GM19240 (cell line): ENCODE measurements at regions not wholly inside any gene's neighbourhood (a gene's known extent, or its start where the extent isn't known, plus 50 kb on each side); places are given as distances from the start of the nearest gene placed in this dataset.

Source experiments
- DNase-seq: peaks from one replicate; pipeline ENCODE4 v3.0.0; 2011; ENCODE audit warnings: low spot score; ENCODE audit not compliant: insufficient read length

DNA sequence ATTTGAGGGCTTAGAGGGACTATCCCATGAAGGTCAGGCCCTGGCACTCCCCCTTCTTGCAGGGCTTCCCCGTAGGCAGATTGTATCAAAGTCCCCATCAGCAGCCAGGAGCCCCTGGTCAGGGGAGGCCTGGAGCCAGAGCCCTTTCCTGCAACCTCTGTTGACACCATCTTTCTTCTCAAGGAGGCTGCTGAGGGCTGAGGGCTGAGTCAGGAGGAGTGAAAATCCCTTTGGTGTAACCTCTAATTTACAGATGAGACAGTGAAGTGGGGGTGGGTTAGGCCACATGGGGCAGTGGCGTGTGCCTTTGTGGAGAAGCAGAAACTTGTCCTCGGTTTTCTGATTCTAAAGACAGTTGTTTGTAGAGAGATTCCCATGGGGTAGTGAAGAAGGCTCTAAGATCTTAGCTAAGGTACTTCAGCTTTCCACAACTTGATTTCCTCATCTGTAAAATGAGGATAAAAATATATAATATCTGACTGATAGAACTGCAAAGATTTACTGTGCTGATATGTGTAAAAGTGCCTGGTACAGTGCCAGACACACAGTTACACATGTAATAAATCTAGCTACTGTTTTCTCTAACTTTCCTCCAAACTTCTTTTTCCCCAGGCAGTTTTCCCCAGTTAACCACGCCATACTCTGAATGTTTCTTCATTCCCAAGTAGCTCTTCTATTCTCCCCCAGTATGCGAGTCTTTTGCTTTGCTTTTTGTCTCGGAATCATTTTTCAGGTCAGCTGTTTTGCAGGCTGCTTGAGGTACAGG is 249.4 kb upstream of the TPM1 start:
- DNase-seq = no peak

DNA sequence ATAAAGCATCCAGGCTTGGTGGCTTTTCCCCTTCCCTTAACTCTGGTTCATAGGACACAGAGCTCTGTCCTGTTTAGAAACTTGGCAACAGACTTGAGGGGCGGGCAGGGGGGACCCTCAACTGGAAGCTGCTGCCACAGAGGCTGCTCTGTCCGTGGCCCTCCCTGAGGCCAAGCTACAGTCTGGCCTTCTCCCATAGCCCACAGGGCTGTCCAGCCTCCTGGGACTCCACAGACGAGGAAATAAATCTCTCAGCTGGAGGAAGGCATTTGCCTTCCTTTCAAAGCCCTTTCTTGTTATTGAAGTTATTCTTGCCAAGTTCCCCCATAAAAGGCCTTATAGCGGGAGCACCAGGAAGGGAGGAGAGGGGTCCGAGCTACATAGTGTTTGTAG is 248.8 kb upstream of the TPM1 start:
- no peak for DNase-seq

DNA sequence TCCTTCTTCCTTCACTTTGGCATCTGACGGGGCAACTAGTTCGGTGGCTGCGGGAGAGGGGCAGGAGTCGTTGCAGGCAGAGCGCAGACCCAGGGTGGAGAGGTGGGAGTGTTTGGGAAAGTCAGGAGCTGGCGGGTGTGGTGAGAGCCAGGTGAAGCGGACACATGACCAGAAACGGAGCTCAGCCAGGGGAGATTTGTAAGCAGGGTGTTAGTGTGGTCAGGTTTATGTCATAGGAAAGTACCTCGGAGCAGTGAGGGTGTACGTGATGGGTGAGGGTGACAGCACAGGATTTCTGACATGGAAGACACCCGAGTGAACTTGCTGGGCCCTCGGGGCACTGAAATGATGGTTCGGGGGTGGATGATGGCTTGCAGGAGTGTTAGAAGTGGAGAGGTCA is 247.4 kb upstream of the TPM1 start:
- DNase-seq = no peak

DNA sequence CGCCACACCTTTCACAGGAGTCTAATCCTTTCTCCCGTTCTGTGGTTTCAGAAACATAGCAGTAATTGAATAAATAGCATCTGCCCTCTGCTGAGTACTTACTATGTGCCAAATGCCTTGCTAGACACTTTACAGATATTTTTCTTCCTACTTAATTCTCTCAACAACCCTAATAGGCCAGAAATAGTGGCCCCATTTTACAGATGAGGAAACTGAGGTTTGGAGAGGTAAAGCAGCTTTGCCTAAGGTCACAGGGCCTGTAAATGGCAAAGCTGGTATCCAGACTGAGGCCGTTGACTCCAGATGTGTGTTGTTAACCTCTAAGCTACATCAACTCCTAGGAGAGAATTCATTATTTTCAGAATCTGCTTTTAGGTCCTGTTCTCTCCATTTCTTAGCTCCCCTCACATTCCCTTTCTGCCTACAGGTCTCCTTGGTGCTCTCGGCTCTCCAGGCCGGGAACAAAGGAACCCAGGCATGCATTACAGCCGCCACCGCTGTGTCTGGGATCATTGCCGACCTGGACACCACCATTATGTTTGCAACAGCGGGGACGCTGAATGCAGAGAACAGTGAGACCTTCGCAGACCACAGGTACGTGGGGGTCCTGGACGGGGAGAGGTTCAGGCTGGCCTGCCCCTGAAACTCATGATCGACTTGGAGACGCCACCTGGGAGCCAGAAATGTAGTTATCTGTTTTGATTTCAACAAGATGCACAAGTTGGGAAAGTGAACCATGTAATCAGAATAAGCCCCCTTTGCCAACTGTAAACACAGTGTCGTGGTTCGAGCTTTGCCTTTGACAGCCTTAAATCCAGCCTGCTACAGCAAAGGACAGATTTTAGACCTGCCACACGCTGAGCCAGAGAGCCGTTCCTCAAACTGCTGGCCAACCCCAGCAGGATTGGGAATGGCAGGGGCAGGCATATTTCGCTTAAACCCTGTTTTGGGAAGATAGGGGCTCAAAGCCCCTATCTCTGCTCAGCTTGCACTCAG is 246.5 kb upstream of the TPM1 start:
- no peak for DNase-seq

DNA sequence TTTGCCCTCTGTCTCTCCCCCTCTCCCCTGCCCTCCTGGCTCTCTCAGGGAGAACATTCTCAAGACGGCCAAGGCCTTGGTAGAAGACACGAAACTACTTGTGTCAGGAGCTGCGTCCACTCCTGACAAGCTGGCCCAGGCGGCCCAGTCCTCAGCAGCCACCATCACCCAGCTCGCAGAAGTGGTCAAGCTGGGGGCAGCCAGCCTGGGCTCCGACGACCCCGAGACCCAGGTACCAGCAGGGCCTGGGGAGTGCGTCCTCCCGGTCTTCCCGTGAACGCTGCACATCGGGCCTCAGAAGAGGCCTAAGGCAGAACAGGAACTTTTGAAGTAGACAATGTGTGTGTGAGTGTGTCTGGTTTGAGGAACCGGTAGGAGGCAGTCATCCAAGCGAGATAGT is 245.4 kb upstream of the TPM1 start:
- no peak for DNase-seq

DNA sequence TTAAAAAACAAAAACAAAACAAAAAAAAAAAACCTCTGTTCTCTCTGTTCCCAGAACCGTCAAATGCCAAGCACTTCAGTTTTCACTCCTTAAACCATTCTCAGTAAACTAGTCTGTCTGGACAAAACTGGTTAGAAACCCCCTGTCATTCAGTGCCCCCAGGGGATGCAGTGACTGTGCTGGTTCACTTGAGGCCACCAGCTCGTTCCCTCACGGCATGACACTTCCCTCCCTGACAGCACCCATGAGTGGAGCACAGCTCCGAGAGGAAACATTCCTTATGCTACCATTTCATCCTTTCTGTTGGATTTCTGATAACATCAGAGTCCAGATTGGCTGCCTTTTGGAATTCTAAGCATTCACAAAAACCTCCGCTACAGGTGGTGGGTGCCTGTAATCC is 244.0 kb upstream of the TPM1 start:
- no peak for DNase-seq

DNA sequence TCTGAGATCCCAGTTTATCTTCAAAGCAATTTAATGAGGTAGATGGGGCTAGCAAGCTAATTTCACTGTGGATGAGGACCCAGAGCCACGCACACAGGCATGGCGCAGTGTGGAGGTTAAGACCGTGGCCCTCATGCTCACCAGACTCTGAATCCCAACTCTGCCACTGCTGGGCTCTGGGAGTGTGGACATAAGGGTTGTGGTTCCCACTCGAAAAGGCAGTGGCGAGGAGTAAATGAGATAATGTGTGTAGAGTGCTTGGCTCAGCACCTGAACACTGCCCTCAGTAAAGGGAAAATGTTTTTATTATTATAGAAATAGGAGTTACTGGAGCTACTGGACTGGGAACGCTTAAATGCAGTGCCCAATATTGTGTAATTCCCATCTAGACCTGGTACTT is 243.5 kb upstream of the TPM1 start:
- DNase-seq = no peak

DNA sequence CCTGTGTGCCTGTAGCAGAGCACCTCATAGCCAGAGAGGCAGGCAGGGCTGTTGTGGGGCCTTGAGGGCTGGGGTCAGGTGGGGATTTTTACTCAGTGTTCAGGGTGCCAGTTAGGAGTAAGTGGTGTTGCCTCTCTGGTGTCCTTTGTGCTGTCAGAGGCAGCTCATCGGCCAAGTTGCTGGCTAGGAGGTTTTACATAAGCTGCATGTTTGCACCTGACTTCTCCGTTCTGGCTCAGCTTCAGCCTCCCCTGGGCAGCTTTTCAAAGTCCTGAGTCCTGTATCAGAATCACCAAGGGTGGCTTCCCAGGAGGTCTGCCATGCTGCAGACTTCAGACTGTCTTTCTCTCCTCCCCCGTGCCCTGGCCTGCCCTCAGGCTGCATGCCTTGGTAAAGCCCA is 242.6 kb upstream of the TPM1 start:
- DNase-seq = no peak

DNA sequence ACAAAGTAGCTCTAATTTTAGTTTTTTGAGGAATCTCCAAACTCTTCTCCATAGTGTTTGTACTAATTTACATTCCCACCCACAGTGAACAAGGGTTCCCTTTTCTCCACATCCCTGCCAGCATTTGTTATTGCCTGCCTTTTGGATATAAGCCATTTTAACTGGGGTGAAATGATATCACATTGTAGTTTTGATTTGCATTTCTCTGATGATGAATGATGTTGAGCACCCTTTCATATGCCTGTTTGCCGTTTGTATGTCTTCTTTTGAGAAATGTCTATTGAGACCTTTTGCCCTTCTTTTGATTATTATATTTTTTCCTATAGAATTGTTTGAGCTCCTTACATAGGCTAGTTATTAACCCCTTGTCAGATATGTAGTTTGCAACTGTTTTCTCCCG is 239.9 kb upstream of the TPM1 start:
- DNase-seq = no peak

DNA sequence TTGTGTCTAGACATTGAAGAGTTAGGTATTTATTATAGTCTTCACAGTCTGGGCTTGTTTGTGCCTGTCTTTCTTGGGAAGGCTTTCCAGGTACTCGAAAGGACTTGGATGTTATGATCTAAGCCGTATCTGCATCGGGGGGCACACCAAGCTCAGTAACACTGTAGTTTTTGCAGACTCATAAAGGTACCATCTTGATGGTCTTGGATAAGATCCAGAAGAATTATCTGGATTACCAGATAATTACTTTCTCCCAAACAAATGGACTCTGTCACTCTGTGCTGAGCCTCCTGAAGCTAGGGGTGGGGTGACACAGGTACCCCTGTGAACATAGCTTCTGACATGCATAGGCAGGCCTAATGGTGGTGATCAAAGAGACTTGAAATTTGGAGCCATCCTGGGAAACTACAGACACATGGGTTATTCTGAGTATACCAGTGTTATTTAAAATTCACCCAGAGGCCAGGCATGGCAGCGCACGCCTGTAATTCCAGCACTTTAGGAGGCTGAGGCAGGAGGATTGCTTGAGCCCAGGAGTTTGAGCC is 238.6 kb upstream of the TPM1 start:
- DNase-seq = no peak

DNA sequence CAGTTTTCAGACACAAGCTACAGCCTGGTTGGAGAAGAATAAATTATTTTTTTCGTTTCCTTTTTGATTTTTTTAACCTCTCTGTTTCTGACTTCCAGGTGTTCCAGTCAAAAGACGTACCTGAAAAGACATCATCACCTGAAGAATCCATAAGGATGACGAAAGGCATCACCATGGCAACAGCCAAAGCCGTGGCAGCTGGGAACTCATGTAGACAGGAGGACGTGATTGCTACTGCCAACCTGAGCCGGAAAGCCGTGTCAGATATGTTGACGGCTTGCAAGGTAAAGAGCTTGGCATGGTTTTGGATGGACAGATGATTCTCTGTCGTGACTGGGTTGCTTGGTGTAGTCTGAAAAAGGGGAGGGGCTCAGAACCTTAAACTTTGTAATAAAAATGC is 237.0 kb upstream of the TPM1 start:
- no peak for DNase-seq

DNA sequence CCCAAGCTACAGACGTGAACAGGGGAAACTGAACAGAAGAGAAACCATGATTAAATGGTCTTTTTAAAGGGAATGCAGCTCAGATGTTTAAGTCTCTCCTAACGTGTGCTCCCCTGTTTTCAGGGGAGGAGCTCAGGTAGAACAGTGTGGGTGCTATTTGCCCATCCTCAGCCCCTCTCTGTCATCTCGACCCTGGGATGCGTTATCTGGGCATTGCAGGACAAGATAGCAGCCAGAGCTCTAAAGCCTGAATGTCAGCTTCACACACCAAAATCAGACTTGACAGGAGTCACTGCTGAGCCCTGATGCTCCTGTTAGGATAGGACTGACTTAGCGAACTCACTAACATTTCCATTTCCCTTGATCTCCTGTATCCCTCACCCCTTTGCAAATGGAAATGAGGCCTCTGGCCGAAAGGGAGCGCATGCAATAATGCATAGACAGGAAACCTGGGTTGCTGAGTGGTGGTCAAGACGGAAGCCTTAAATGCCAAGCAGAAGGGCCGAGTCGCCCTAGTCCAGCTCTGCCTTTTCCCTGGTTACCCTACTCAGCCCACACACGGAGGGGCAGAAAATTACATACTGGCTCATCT is 234.9 kb upstream of the TPM1 start:
- DNase-seq = no peak

DNA sequence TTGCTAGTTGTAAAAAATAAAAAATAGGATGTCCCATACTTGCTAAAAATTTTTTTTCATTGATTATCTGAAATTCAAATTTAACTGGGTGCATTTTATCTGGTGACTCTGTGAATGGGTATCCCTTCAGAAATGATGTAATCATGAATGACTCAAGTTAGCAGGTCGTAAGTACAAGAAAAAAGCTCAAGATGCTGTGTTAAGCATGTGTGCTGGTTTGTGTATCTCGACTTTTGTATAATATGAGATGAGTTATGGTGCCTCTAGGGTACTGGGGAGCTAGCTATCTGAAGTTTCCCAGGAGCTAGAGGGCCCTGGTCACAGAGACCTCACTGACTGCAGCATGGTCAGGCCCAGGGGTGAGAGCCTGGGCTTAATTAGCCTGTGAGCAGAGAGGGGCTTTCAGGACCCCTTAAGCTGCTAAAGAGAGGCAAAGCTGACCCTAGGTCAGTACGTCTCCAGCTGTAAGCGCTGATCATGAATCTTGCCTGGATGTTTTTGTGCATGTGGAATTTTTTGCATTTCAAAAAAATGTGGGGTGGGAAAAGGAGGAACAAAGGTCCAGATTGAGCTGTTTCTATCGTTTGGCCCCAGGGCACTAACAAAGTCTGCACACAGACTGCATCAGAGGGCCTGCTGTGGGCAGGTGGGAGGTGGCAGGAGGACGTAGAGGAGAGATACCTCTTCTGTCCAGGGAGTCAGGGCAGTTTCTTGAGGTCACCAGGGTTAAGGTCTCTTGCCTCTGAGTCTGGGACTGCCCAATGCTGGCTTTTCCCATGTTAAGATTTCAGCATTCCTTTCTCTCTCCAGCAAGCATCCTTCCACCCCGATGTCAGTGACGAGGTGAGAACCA is 233.2 kb upstream of the TPM1 start:
- DNase-seq = no peak

DNA sequence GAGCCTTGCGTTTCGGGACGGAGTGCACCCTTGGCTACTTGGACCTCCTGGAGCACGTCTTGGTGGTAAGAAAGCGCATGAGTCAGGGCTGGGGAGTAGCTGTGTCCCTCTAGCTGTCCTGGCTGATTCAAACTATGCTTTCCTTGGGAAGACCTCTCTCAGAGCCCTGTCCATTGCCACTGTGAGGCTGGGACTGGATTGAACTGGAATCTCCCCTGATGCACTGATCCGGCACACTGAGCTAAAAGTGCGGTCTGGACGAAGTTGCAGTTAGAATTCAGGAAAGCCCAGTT is 232.6 kb upstream of the TPM1 start:
- no peak for DNase-seq

DNA sequence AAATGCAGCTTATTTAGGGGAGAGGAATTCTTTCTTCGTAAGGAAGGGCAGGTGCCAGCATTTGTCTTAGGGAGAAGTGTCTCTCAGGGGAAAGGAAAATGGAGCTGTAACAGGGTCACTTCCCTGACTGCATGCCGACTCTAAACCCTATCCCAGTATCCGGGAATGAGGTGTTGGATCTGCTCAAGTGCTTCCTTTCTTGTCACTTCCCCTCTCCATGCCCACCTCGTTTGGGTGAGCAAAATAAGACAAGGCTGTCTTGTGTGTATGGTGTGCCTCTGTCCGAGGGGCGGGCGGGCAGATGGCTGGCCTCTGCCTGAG is 230.1 kb upstream of the TPM1 start:
- DNase-seq = no peak

DNA sequence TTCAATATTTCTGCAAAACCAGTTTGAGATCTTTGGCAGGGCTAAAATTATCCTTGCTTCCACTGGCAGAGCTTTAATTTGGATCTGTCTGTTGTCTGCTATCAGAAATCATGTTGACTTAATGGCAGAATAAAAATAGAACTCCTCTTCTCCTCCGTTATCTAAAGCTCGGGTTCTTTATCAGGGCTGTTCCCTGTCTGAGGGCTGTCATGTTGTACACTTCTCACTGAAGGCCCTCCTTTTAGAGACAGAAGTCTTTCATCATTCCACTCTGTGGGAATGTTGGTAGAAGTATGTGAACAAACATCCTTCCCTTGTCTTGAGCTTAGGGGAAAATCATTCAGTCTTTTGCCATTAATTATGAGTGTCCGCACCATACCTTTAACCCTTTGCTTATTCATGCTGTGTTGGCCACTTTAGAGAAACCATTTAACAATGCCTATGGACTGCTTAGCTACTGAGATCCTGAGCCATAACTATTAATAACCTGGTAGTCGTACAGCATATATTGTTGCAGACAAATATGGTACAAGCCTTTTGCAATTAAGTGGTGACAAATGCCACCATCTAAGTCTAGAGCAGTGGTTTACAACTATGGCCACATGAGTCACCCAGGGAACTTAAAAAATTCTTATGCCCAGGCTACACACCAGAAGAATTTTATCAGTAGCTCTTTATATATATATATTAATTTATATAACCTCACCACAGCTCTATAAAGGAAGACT is 226.0 kb upstream of the TPM1 start:
- no peak for DNase-seq

DNA sequence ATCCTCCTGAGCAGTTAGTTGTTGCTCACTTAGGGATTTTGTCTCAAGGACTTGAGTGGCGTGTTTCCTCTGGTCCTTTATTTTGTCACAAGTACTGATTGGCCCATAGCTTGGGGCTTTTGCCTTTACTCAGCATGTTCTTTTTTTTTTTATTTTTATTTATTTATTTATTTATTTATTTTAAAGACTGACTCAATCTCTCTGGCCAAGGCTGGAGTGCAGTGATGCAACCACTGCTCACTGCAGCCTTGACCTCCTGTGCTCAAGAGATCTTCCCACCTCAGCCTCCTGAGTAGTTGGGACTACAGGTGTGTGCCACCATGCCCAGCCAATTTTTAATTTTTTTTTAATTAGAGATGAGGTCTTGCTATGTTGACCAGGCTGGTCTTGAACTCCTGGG is 223.9 kb upstream of the TPM1 start:
- DNase-seq = no peak

DNA sequence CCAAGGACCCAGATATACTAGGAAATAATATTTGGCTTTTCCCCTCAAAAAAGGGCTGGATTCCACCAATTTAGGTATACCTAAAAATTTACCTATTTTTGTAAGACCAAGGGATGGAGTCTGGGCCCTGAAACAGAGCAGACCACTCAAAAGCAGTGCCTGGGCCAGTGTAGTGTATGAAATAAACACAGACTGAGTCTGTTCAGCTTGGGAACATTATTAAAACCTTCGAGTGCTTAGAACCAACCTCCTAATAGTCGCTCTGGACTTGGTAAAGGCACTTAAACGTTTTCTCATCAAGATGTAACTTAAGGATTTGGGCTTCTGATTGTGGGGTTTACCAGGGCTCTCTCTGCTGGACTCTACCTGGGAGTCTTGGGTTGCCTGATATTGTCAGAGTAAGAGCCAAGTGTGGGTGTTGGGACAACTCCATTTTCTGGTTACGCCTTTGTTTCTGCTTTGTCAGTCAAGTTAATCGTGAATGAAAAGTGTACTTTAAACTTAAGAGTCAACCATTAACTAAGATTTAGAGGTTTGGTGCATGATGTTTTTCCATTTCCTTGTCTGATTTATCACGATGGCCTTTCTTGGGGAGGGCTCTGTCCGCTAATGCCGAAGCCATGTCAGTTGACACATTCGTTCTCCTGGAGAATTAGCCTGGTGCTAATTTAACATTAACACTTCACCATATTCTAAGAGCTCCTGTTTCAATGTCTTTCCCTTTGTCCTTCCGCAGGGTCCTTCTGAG is 221.0 kb upstream of the TPM1 start:
- DNase-seq = no peak

DNA sequence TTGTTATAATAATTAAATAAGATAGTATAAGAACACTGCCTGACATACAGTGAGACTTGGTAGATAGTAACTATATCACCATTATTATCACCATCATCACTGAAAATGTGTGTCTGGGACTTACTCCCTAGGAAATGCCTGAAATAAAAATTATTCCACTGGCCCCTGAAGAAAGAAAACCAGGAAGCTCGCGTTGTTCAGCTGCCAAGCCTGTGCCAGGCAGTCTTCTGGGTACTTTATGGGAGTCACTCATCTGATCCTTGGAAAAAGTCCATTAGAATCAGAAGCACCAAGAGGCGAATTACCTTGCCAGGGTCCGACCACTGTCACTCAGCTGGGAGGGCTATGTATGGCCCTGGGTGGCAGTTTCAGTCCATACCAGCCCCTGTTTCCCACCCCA is 220.3 kb upstream of the TPM1 start:
- no peak for DNase-seq

DNA sequence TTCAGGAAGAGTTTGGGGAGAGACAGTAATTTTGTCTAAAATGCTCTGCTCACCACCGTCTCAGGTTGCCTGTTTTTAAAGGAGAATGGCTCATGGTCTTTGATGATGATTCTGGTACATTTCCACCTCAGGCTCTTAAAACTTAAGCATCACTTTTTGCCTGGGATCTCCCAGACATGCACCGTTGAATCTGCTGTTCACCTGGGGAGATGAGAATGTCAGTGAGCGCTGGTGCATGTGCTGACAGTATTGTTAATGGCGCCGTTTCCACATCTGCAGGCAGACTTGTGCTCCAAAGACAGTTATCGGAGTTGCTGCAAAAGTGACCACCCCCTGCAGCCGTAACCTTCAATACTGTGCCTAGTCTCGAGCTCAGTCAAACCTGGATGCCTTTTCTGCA is 219.0 kb upstream of the TPM1 start:
- no peak for DNase-seq
